ENCODE measurements at regions not wholly inside any gene's neighbourhood (a gene's known extent, or its start where the extent isn't known, plus 50 kb on each side); places are given as distances from the start of the nearest gene placed in this dataset.

- H3K36me3 ChIP-seq (ENCODE audit: control insufficient read depth, insufficient read depth, low read length) = no peaks in the 10 kb centered on the region
- no peaks in the 10 kb centered on the region for H3K27me3 ChIP-seq (replicated peaks; ENCODE audit: control insufficient read depth, insufficient read depth, low read length)
- no peak for TF ChIP-seq CTCF (IDR thresholded peaks at IDR 0.05; ENCODE audit: insufficient read depth, low read length, poor library complexity, severe bottlenecking)
- no peak overlapping the region for H3K4me3 ChIP-seq (replicated peaks; ENCODE audit: low read depth, low read length)
- no peak for DNase-seq (ENCODE audit: extremely low read depth, insufficient read length)
Observed at GRCh38 chr16:50989047-50989446, 162.0 kb downstream of the SALL1 start.

GRCh38 chr16:50988441-50988840 lies 162.6 kb downstream of the SALL1 start:
- Histone ChIP-seq H3K36me3 (ENCODE audit: control insufficient read depth, insufficient read depth, low read length) (no peaks in the 10 kb centered on the region), H3K27me3 (replicated peaks; ENCODE audit: control insufficient read depth, insufficient read depth, low read length) (no peaks in the 10 kb centered on the region), H3K4me3 (replicated peaks; ENCODE audit: low read depth, low read length) (no peak overlapping the region)
- no peak for DNase-seq (ENCODE audit: extremely low read depth, insufficient read length)
- no peak for TF ChIP-seq CTCF (IDR thresholded peaks at IDR 0.05; ENCODE audit: insufficient read depth, low read length, poor library complexity, severe bottlenecking)

GRCh38 chr16:50986453-50986852 lies 164.6 kb downstream of the SALL1 start:
- no peaks in the 10 kb centered on the region; the same call in 1 of the 2 replicates for H3K27me3 ChIP-seq (replicated peaks; ENCODE audit: control insufficient read depth, insufficient read depth, low read length)
- no peaks in the 10 kb centered on the region for H3K36me3 ChIP-seq (ENCODE audit: control insufficient read depth, insufficient read depth, low read length)
- H3K4me3 ChIP-seq (replicated peaks; ENCODE audit: low read depth, low read length) = no peak overlapping the region
- no peak for TF ChIP-seq CTCF (IDR thresholded peaks at IDR 0.05; ENCODE audit: insufficient read depth, low read length, poor library complexity, severe bottlenecking)
- DNase-seq (ENCODE audit: extremely low read depth, insufficient read length) = no peak

DNA sequence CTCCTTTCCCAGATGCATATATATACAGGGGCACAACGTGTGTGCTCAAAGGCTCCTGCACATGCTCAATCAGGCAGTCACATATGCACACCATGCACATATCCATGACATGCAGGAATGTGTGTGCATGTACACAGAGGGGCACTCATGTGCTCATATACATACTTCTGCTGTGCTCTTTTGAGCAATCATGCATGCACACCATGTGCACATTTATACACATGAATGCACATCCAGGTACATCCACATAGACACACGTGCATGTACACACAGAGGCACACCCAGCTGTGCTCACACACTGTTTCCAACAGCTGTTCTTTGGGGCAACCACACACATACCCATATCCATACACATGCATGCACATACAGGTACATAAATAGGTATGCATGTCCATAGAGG lies 165.3 kb downstream of the SALL1 start:
- no peak overlapping the region for H3K4me3 ChIP-seq (replicated peaks; ENCODE audit: low read depth, low read length)
- no peaks in the 10 kb centered on the region for H3K36me3 ChIP-seq (ENCODE audit: control insufficient read depth, insufficient read depth, low read length)
- H3K27me3 ChIP-seq (replicated peaks; ENCODE audit: control insufficient read depth, insufficient read depth, low read length) = no peaks in the 10 kb centered on the region; the same call in 1 of the 2 replicates
- TF ChIP-seq CTCF (IDR thresholded peaks at IDR 0.05; ENCODE audit: insufficient read depth, low read length, poor library complexity, severe bottlenecking) = no peak
- DNase-seq (ENCODE audit: extremely low read depth, insufficient read length) = no peak

- TF ChIP-seq CTCF (IDR thresholded peaks at IDR 0.05; ENCODE audit: insufficient read depth, low read length, poor library complexity, severe bottlenecking) = no peak
Observed at GRCh38 chr16:50984688-50985087, 166.4 kb downstream of the SALL1 start.

GRCh38 chr16:50982808-50983207 lies 168.3 kb downstream of the SALL1 start:
- DNase-seq (ENCODE audit: extremely low read depth, insufficient read length) = no peak
- H3K36me3 ChIP-seq (ENCODE audit: control insufficient read depth, insufficient read depth, low read length) = no peaks in the 10 kb centered on the region
- no peaks in the 10 kb centered on the region; the same call in 1 of the 2 replicates for H3K27me3 ChIP-seq (replicated peaks; ENCODE audit: control insufficient read depth, insufficient read depth, low read length)
- no peak overlapping the region for H3K4me3 ChIP-seq (replicated peaks; ENCODE audit: low read depth, low read length)
- no peak for TF ChIP-seq CTCF (IDR thresholded peaks at IDR 0.05; ENCODE audit: insufficient read depth, low read length, poor library complexity, severe bottlenecking)

More at GRCh38 chr16:50984688-50985087, 166.4 kb downstream of the SALL1 start:
- no peaks in the 10 kb centered on the region for H3K36me3 ChIP-seq (ENCODE audit: control insufficient read depth, insufficient read depth, low read length)
- no peak for DNase-seq (ENCODE audit: extremely low read depth, insufficient read length)
- no peak overlapping the region for H3K4me3 ChIP-seq (replicated peaks; ENCODE audit: low read depth, low read length)
- no peaks in the 10 kb centered on the region; the same call in 1 of the 2 replicates for H3K27me3 ChIP-seq (replicated peaks; ENCODE audit: control insufficient read depth, insufficient read depth, low read length)

Data from GM06990 (cell line).